A673 (cell line): ENCODE measurements at regions not wholly inside any gene's neighbourhood (a gene's known extent, or its start where the extent isn't known, plus 50 kb on each side); places are given as distances from the start of the nearest gene placed in this dataset.

Experiments
- BruUV-seq: library from RNA; stranded (reverse); fragments of 400-500 nt; replicated peaks from 2 replicates; lab custom pipeline; 2021; lab: Mats Ljungman, UMichigan
- CTCF ChIA-PET: fragments of 300-600 bp; sonication (Branson Sonifier 250); formaldehyde crosslinking; loops from one replicate; lab custom pipeline; 2022; ENCODE audit warnings: antibody characterized with exemption; lab: Charles Lee
- POLR2A ChIA-PET: fragments of 300-600 bp; sonication (Branson Sonifier 250); formaldehyde crosslinking; loops from one replicate; lab custom pipeline; 2022; ENCODE audit warnings: antibody characterized with exemption; ENCODE audit not compliant: low non-redundant PET; lab: Charles Lee
- DNase-seq: peaks from one replicate; pipeline ENCODE4 v3.0.0-alpha.2; 2015; ENCODE audit warnings: low spot score
- H3K27ac ChIP-seq: fragments of 200-600 bp; sonication (generic); 2 replicates; pipeline ENCODE4 v1.5.1; 2016; ENCODE audit warnings: mixed run types, low read depth, mild to moderate bottlenecking, mixed read lengths, antibody characterized with exemption, low read length; ENCODE audit not compliant: poor library complexity, severe bottlenecking
- H3K27me3 ChIP-seq: fragments of 200-600 bp; sonication (generic); replicated peaks from 2 replicates; pipeline ENCODE4 v1.6.1; 2017; ENCODE audit warnings: mixed run types, low read depth, mild to moderate bottlenecking, mixed read lengths, antibody characterized with exemption, low read length; ENCODE audit not compliant: insufficient read depth, poor library complexity
- H3K36me3 ChIP-seq: fragments of 200-600 bp; sonication (generic); 2 replicates; pipeline ENCODE4 v1.6.1; 2016; ENCODE audit warnings: mixed run types, mild to moderate bottlenecking, mixed read lengths, antibody characterized with exemption, low read length; ENCODE audit not compliant: insufficient read depth, poor library complexity, severe bottlenecking
- H3K4me1 ChIP-seq: fragments of 200-600 bp; sonication (generic); 2 replicates; pipeline ENCODE4 v1.6.1; 2017; ENCODE audit warnings: mixed run types, mild to moderate bottlenecking, mixed read lengths, antibody characterized with exemption, low read length; ENCODE audit not compliant: insufficient read depth, poor library complexity, severe bottlenecking
- H3K4me3 ChIP-seq: fragments of 200-600 bp; sonication (generic); 2 replicates; pipeline ENCODE4 v1.5.1; 2016; ENCODE audit warnings: low read depth, mixed run types, mild to moderate bottlenecking, mixed read lengths, low read length; ENCODE audit not compliant: poor library complexity, severe bottlenecking
- H3K9me3 ChIP-seq: fragments of 200-600 bp; sonication (generic); 2 replicates; pipeline ENCODE4 v1.6.1; 2016; ENCODE audit warnings: mixed run types, low read depth, mild to moderate bottlenecking, mixed read lengths, antibody characterized with exemption, low read length; ENCODE audit not compliant: poor library complexity, severe bottlenecking
- CTCF ChIP-seq: fragments of 300-800, 200-600 bp; sonication (generic); conservative IDR thresholded peaks from 2 replicates; pipeline ENCODE4 v1.5.1; 2017; ENCODE audit warnings: low read depth, mild to moderate bottlenecking, antibody characterized with exemption, low read length, moderate library complexity, mixed read lengths
- EZH2 ChIP-seq: fragments of 200-600 bp; sonication (generic); IDR thresholded peaks from 2 replicates; pipeline ENCODE4 v1.6.1; 2017; ENCODE audit warnings: borderline replicate concordance, low read depth, mild to moderate bottlenecking, mixed read lengths, antibody characterized with exemption, low read length; ENCODE audit not compliant: poor library complexity, severe bottlenecking
- intact Hi-C: fragments of 100-400 bp; cut with micrococcal nuclease; formaldehyde crosslinking; loops from one replicate; pipeline ENCODE4 v1.10.0; 2022; ENCODE audit not compliant: unreplicated experiment

- TF ChIP-seq CTCF (no peak), EZH2 (no peak)
- H3K27me3 ChIP-seq, result no peaks in the 10 kb centered on the region
- intact Hi-C loops, result no loop called here
- no peaks in the 10 kb centered on the region for H3K36me3 ChIP-seq
- no peaks in the 10 kb centered on the region for H3K4me1 ChIP-seq
- H3K9me3 ChIP-seq, result no peaks in the 10 kb centered on the region
- H3K4me3 ChIP-seq, result no peak overlapping the region
- H3K27ac ChIP-seq, result no peak overlapping the region
- no TSS peak for BruUV-seq
- ChIA-PET CTCF (no interaction called here), POLR2A (no interaction called here)
- DNase-seq, result no peak
Measured at GRCh38 chrX:10800796-10801195, 180.4 kb upstream of the MID1 start.

- Histone ChIP-seq H3K9me3 (peaks cover 5% of the 10 kb centered on the region), H3K4me3 (no peak overlapping the region), H3K27me3 (no peaks in the 10 kb centered on the region), H3K36me3 (no peaks in the 10 kb centered on the region), H3K4me1 (no peaks in the 10 kb centered on the region), H3K27ac (no peak overlapping the region)
- POLR2A ChIA-PET, result no interaction called here
- no TSS peak for BruUV-seq
- DNase-seq, result no peak
- TF ChIP-seq CTCF (no peak), EZH2 (no peak)
- intact Hi-C loops, result no loop called here
- CTCF ChIA-PET, result no interaction called here
Measured at GRCh38 chrX:10811111-10811510, 190.7 kb upstream of the MID1 start.

- Histone ChIP-seq H3K27ac (no peak overlapping the region), H3K36me3 (no peaks in the 10 kb centered on the region), H3K9me3 (peaks cover 5% of the 10 kb centered on the region), H3K4me1 (no peaks in the 10 kb centered on the region), H3K4me3 (no peak overlapping the region), H3K27me3 (no peaks in the 10 kb centered on the region)
- intact Hi-C loops, result no loop called here
- no peak for DNase-seq
- no peak for TF ChIP-seq CTCF
- no peak for TF ChIP-seq EZH2
- ChIA-PET CTCF (no interaction called here), POLR2A (no interaction called here)
- BruUV-seq, result no TSS peak
Measured at GRCh38 chrX:10813761-10814160, 193.4 kb upstream of the MID1 start.
